ENCODE measurements at regions not wholly inside any gene's neighbourhood (a gene's known extent, or its start where the extent isn't known, plus 50 kb on each side); places are given as distances from the start of the nearest gene placed in this dataset.

DNA sequence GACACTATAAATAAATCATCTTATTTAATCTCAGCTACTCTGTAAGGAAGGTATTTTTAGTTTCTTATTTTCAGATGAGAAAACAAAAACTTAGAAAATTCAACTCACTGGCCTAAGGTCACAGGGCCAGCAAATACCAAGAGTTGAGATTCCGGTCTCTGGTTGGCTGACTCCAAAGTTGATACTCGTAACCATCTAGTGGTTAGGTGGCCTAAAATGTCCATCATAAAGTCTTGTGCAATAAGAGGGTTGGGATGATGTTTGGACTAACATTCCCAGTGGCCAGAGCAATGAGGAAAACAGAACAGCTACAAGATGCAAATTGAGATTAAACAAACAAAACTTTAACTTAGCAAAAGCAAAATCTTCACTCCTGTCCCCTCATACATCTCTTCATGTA is 360.3 kb downstream of the FIGN start:
- TF ChIP-seq, protein P1, sequence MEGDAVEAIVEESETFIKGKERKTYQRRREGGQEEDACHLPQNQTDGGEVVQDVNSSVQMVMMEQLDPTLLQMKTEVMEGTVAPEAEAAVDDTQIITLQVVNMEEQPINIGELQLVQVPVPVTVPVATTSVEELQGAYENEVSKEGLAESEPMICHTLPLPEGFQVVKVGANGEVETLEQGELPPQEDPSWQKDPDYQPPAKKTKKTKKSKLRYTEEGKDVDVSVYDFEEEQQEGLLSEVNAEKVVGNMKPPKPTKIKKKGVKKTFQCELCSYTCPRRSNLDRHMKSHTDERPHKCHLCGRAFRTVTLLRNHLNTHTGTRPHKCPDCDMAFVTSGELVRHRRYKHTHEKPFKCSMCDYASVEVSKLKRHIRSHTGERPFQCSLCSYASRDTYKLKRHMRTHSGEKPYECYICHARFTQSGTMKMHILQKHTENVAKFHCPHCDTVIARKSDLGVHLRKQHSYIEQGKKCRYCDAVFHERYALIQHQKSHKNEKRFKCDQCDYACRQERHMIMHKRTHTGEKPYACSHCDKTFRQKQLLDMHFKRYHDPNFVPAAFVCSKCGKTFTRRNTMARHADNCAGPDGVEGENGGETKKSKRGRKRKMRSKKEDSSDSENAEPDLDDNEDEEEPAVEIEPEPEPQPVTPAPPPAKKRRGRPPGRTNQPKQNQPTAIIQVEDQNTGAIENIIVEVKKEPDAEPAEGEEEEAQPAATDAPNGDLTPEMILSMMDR (IDR thresholded peaks at IDR 0.05) = no peak
- TF ChIP-seq EZH2 (IDR thresholded peaks at IDR 0.05; ENCODE audit: borderline replicate concordance, insufficient read depth, low read depth, low read length, poor library complexity, severe bottlenecking) = no peak
